Motor neuron (in vitro differentiated cells): ENCODE measurements at regions not wholly inside any gene's neighbourhood (a gene's known extent, or its start where the extent isn't known, plus 50 kb on each side); places are given as distances from the start of the nearest gene placed in this dataset.
A peak's percentile ranks its signal among the peaks of the same experiment; 100 is the strongest.
"Not testable (repeated sequence)": the region's sequence is repeated elsewhere in the genome, so short reads cannot be mapped to it uniquely, and the experiment has no call there.

ENCODE experiments used
- ATAC-seq, 8 experiments: fragments of 200-7000 bp; cut with Tn5 transposase; replicated peaks in 6 of 8; 2 replicates each; pipeline ENCODE4 v1.8.0; 2021; ENCODE audit warnings: mild to moderate bottlenecking in 8 of 8, moderate library complexity in 8 of 8
- H3K27ac ChIP-seq, 2 donors: fragments of 250-450 bp; sonication (Bioruptor Pico); 2 replicates each; pipeline ENCODE4 v1.9.0; 2021; ENCODE audit warnings: antibody characterized with exemption in 2 of 2, mild to moderate bottlenecking in 2 of 2, moderate library complexity in 1 of 2
- H3K4me1 ChIP-seq, 2 donors: fragments of 250-450 bp; sonication (Bioruptor Pico); replicated peaks in 1 of 2; 2 replicates each; pipeline ENCODE4 v1.6.1; 2021; ENCODE audit warnings: antibody characterized with exemption in 2 of 2, mild to moderate bottlenecking in 2 of 2, moderate library complexity in 1 of 2
- H3K4me3 ChIP-seq, 5 donors: fragments of 250-450 bp; sonication (Bioruptor Pico); 2 replicates each; pipeline ENCODE4 v1.9.0; 2021; ENCODE audit warnings: antibody characterized with exemption in 5 of 5, mild to moderate bottlenecking in 5 of 5, moderate library complexity in 4 of 5
- WGBS, 10 experiments: fragments of 450-650 bp; shearing (Covaris generic); methylation state at CpG; one replicate each; pipeline ENCODE4 v1.0.0; 2022; 5-methylcytosine and 5-hydroxymethylcytosine counted together
- in situ Hi-C, 9 experiments: fragments of 400-800 bp; cut with MboI; loops; one replicate each; pipeline ENCODE4 v1.15.0; 2021; ENCODE audit warnings: low sequenced_read_pairs in 9 of 9, low pct_unique_long_range_greater_than_20kb in 2 of 9; ENCODE audit not compliant: unreplicated experiment in 9 of 9

DNA sequence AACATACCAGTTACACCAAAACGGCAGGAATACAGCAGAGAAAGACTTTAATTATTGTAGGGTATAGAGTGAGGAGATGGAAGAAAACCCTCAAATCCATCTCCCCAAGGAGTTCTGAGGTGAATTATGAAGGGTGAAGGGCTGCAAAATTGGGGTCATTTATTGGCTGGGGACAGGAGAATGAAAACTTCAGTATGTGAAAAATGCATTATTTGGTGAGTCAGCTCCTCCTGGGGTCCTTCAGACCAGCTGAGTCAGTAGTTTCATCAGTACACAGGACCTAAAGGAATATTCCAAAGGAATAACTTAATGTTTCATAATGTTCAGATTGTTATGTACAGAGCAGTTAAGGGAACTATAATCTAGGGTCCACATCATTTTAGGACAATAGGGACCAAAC is 566.0 kb downstream of the GBE1 start:
- WGBS, 10 experiments: 0 to 100% (median 76%) methylated on average over 1 of the region's 1 CpG; no CpG with 5 or more reads in 2 of the 10 experiments
- no peak for ATAC-seq
- in situ Hi-C loops: no loop called here
- H3K4me3 ChIP-seq: no peak overlapping the region
- H3K4me1 ChIP-seq: peaks cover 12 to 16% of the 10 kb centered on the region in 2 donors
- no peak overlapping the region for H3K27ac ChIP-seq

DNA sequence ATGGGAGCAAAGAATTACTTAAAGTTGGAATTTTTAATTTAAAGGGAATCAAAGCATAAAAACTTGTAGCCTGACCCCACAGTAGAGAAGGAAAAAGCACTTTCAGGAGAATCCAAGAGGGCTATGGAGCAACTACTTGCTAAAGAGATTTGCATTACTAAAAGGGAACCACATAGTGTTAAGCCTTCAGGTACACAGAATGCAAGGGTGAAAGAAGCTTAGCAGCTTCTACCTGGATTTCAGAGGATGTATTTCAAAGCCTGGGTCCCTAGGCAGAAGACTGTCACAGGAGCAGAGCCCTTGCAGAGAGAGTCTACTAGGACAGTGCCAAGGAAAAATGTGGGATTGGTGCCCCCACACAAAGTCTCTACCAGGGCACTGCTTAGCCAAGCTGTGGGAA is 575.0 kb downstream of the GBE1 start:
- no peak overlapping the region for H3K4me3 ChIP-seq
- no peak for ATAC-seq
- in situ Hi-C loops: no loop called here
- no peak overlapping the region for H3K27ac ChIP-seq
- no peaks in the 10 kb centered on the region for H3K4me1 ChIP-seq

DNA sequence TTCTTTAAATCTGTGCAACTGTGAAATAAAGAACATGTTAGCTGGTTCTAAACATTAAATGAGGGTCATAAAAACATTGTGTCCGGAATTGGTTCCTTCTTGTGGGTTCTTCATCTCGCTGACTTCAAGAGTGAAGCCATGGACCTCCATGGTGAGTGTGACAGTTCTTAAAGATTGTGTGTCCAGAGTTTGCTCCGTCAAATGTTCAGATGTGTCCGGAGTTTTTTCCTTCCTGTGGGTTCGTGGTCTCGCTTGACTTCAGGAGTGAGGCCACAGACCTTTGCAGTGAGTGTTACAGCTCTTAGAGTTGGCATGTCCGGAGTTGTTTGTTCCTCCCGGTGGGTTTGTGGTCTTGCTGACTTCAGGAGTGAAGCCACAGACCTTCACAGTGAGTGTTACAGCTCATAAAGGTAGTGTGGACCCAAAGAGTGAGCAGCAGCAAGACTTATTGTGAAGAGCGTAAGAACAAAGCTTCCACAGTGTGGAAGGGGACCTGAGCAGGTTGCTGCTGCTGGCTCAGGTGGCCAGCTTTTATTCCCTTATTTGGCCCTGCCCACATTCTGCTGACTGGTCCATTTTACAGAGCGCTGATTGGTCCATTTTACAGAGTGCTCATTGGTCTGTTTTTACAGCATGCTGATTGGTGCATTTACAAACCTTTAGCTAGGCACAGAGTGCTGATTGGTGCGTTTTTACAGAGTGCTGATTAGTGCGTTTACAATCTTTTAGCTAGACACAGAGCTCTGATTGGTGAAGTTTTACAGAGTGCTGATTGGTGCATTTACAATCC is 579.2 kb downstream of the GBE1 start:
- ATAC-seq, H3K4me3 ChIP-seq, H3K27ac ChIP-seq, H3K4me1 ChIP-seq, in situ Hi-C loops: not testable (repeated sequence)
- WGBS, 10 experiments: 0 to 100% (median 92%) methylated on average over 2 to 10 of the region's 12 CpGs; no CpG with 5 or more reads in 1 of the 10 experiments

DNA sequence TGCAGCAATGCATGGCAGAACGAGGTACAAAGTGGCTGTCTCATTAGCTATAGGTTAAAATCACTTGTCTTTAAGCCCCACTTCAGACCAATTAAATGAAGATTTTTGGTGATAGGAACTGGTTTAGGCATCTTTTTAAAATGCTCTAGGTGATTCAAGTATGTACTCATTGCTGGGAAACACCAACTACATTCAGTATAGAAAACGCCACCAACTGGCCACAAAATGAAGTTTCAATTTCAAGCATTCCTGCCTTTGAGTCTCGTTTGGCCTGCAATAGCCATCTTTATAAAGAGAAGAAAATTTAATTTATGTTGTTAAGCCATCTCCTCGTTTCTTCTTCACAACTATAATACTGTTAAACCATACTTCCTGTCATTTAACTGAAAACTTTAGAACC is 587.9 kb downstream of the GBE1 start:
- ATAC-seq: peak in 1 of 8 experiments; percentile 37
- 0 to 86% (median 48%) methylated on average over 1 to 4 of the region's 4 CpGs for WGBS, 10 experiments
- in situ Hi-C loops: no loop called here

DNA sequence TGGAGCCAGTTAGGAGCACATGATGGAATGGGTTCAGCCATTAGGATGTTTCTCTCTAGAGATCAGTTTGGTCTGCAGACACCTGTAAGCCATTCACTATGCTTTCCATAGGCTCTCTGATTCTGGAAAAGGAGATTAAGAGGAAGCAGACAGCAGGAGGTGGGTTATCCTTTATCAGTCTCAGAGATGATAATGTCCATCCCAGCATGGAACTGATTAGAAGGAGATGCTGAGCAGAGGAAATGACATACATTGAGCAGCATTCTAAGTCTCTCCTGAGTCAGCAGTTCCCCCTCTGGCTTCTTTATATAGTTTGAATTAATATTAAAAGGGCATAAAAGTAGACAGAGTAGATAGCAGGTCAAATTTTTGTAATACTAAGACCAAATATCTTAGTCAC is 591.1 kb downstream of the GBE1 start:
- Histone ChIP-seq H3K4me1 (no peaks in the 10 kb centered on the region), H3K27ac (no peak overlapping the region), H3K4me3 (no peak overlapping the region)
- ATAC-seq: no peak
- in situ Hi-C loops: no loop called here

More for the DNA sequence above, 587.9 kb downstream of the GBE1 start:
- H3K27ac ChIP-seq: no peak overlapping the region
- H3K4me3 ChIP-seq: no peak overlapping the region
- no peaks in the 10 kb centered on the region for H3K4me1 ChIP-seq

DNA sequence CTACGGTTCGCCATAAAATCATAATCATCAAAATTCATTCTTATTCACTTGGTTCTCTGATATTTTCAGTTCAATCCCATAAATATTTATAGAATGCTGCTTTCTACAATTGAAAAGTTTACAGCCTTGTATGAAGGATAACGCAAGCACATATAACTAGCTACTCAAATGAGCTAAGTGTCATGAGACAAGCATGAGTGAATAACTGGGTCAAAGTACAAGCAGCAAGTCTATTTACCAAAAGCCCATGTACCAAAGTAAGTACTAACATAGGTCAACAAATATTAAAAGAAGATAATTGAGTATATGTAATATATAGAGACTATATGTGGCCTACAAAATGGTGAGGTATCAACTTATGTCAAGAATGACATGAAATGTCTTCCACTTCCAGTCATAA is 596.6 kb downstream of the GBE1 start:
- WGBS, 10 experiments: 27 to 100% (median 94%) methylated on average over 2 to 3 of the region's 3 CpGs
- in situ Hi-C loops: no loop called here
- H3K4me1 ChIP-seq: peaks cover 0 to 9% of the 10 kb centered on the region in 2 donors
- no peak for ATAC-seq
- H3K27ac ChIP-seq: no peak overlapping the region
- H3K4me3 ChIP-seq: no peak overlapping the region

DNA sequence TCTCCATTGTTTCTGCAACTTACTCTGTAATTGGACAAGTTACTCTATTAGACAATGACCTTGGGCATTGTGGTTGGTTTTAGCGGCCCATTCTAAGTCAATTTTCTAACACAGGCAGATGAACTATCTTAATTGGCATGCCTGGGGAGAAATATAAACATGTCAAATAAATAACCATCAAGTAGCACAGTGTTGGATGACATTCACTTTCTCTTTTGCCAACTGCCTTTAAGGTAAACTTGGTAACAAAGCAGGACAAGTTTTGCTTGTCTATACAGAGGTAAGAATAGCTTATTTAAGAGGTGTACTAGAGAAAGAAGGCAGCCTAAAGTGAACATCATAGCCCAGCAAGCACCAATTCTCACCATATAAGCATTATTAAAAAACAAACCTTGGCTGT is 599.6 kb downstream of the GBE1 start:
- Histone ChIP-seq H3K27ac (no peak overlapping the region), H3K4me1 (peaks cover 0 to 9% of the 10 kb centered on the region in 2 donors), H3K4me3 (no peak overlapping the region)
- 0 to 100% (median 83%) methylated on average over 1 of the region's 1 CpG; no CpG with 5 or more reads in 2 of the 10 experiments for WGBS, 10 experiments
- ATAC-seq: no peak
- in situ Hi-C loops: no loop called here

DNA sequence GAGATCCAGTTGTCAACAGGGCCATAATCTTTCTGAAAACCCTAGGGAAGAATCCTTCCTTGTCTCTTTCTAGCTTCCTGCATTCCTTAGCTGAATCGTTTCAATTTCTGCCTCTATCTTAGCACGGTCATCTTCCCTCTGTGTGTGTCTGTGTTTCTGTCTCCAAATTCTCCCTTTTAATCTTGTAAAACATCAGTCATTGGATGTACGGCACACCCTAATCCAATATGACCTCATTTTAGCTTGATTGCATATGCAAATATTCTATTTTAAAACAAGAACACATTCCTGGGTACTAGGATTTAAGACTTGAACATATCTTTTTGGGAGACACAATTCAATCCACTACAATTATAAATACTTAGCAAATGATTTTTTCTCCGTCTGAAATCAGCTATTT is 600.3 kb downstream of the GBE1 start:
- in situ Hi-C loops: no loop called here
- WGBS, 10 experiments: 0 to 87% (median 75%) methylated on average over 1 to 4 of the region's 4 CpGs
- Histone ChIP-seq H3K4me1 (peaks cover 0 to 9% of the 10 kb centered on the region in 2 donors), H3K4me3 (no peak overlapping the region), H3K27ac (no peak overlapping the region)
- ATAC-seq: peak in 3 of 8 experiments; percentile 85 to 95 (median 94)

DNA sequence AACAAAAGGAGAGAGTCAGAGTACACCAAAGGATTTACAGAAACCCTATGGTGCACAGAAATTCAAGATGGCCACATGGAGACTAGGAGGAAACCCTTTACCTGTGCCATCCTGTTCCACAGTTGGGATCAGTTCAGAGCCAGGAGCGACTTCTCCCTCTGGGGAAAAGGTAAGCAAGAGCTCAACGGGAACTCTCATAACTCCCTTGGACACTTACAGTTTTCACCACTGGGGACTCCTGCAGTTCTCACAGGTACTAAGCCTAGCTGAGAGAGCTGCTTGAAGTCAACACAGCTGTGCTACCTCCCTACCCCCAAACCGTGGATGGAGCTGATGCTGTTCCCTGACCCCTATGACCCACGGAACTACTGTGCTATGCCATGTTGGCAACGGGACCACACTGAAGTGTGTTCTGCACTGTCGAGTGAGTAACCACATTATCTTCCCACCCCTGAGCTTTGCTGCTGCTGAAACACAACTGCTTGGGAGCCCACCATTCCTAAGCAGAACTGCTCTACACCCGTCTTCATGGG is 606.8 kb downstream of the GBE1 start:
- ATAC-seq: no peak
- in situ Hi-C loops: no loop called here
- WGBS, 10 experiments: 29 to 100% (median 96%) methylated on average over 1 to 4 of the region's 7 CpGs; no CpG with 5 or more reads in 1 of the 10 experiments
- Histone ChIP-seq H3K27ac (no peak overlapping the region), H3K4me3 (no peak overlapping the region), H3K4me1 (no peaks in the 10 kb centered on the region)

DNA sequence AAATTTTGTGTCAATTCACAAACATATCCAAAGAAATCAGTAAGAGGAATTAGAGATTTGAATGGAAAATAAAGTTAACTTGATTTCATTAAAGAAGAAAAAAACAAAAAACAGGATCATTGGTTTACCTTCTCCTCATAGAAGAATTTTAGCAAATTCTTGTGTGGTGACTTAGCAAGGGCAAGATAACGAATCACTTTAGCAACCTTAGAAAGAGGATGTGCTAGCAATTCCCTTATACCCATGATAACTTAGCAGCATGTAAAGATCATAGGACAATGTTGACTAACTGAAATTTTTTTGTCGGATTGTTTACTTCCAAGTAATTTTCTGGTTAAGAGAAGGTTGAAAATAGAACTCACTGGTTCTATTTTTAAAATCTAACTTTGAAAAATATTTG is 609.3 kb downstream of the GBE1 start:
- WGBS, 10 experiments: 33 to 100% (median 83%) methylated on average over 1 to 2 of the region's 2 CpGs
- H3K27ac ChIP-seq: no peak overlapping the region
- in situ Hi-C loops: no loop called here
- no peaks in the 10 kb centered on the region for H3K4me1 ChIP-seq
- no peak for ATAC-seq
- H3K4me3 ChIP-seq: no peak overlapping the region

DNA sequence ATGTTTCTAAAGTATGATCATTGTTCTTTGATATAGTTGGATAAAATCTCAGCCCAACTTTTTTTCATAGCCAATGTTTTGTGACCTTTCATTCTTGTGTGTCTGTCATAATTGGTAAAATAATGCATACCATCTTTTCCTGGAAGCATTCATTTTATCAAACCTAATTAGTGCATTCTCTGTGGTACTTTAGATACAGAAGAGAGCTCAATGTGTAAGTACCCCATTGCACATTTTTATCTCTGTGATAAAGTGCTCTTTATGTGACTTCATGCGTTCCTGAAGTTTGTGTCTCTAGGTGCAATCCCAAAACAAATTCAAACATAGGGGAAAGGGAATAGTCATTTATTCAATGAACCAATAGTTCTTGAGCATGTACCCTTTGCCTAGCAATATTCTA is 628.5 kb downstream of the GBE1 start:
- in situ Hi-C loops: no loop called here
- Histone ChIP-seq H3K27ac (no peak overlapping the region), H3K4me1 (no peaks in the 10 kb centered on the region), H3K4me3 (no peak overlapping the region)
- 40 to 100% (median 100%) methylated on average over 1 of the region's 1 CpG; no CpG with 5 or more reads in 3 of the 10 experiments for WGBS, 10 experiments
- no peak for ATAC-seq

DNA sequence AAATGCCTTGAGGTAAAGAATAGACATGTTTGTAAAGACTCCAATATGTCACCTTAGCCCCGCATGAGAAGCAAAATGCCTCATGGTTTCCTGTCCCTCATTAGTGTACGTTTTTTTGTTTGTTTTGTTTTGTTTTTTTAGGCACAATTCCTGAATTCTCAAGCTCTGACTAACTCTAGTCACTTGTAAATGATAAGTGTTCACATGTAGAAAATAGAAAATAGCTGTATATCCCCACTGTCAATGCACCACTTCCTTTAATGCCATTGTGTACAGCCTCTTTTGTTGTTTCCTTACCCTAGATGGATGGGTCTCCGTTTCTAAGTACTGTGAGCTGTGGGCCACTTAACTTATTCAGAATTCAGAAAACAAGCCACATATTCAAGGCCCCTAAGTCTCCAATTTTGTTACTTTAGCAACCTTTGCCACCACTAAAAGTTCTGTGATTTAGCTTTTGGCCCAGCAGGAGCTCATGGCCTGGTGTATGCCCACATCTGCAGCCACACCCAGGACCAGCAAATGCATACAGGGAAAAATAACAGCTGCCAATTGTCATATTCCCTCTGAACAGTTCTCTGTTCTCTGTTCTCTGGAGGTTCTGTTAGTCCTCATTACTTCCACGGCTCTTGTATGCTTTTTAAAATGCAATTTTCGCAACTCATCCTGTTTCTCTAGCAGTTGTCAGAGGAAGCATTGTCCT is 655.5 kb downstream of the GBE1 start:
- 0 to 76% (median 49%) methylated on average over 1 to 5 of the region's 5 CpGs; no CpG with 5 or more reads in 1 of the 10 experiments for WGBS, 10 experiments
- no peak overlapping the region for H3K27ac ChIP-seq
- H3K4me1 ChIP-seq: no peaks in the 10 kb centered on the region
- no peak overlapping the region for H3K4me3 ChIP-seq
- in situ Hi-C loops: no loop called here
- peak in 4 of 8 experiments; percentile 17 to 88 (median 58) for ATAC-seq

DNA sequence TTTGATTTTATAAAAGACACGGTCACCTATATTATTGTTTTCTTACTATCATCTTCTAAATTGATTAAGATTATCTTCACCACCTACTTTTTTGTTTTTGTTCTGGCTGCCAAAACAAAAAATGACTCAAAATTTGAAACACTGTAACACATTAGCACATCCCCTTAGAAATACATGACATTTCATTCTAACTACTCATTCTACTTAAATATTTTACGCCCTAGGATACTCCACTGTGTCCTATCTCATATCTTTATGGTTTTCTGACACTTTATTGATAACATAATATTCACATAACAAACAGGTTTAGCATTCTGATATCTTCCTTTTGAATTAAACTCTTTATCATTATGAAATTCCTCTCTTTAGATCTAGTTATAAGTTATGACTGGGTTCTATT is 656.2 kb downstream of the GBE1 start:
- Histone ChIP-seq H3K27ac (no peak overlapping the region), H3K4me1 (no peaks in the 10 kb centered on the region), H3K4me3 (no peak overlapping the region)
- WGBS, 10 experiments: 3 to 100% (median 89%) methylated on average over 1 to 2 of the region's 2 CpGs
- peak in 2 of 8 experiments; percentile 37 to 42 for ATAC-seq
- in situ Hi-C loops: no loop called here
